ENCODE measurements at regions not wholly inside any gene's neighbourhood (a gene's known extent, or its start where the extent isn't known, plus 50 kb on each side); places are given as distances from the start of the nearest gene placed in this dataset.

- H3K4me2 ChIP-seq (ENCODE audit: insufficient read depth, low read length), result no peak overlapping the region
- intact Hi-C loops (cut with micrococcal nuclease) (no loop called here), dilution Hi-C loops (cut with MboI; ENCODE audit: extremely low pct_ligation_motif_present, low sequenced_read_pairs) (no loop called here)
- CTCF ChIA-PET, result no interaction called here
- no peak for FAIRE-seq
- no peaks in the 10 kb centered on the region for H3K27me3 ChIP-seq (ENCODE audit: control insufficient read depth in 2 of 2, insufficient read depth in 2 of 2, low read length in 2 of 2)
- DNase-seq (ENCODE audit: low read depth, low spot score), result no peak
- no peak overlapping the region for H2AFZ ChIP-seq (ENCODE audit: low read depth, low read length)
- TF ChIP-seq MAX (IDR thresholded peaks at IDR 0.05; ENCODE audit: insufficient read depth, insufficient read length) (no peak), GATA2 (IDR thresholded peaks at IDR 0.05; ENCODE audit: insufficient read depth, insufficient read length, low read depth, low read length) (no peak), JUN (IDR thresholded peaks at IDR 0.05; ENCODE audit: borderline replicate concordance, insufficient read depth, insufficient read length, low read depth) (no peak), EZH2 (IDR thresholded peaks at IDR 0.05; ENCODE audit: borderline replicate concordance, low read depth, low read length, severe bottlenecking) (no peak), POLR2AphosphoS5 (IDR thresholded peaks at IDR 0.05; ENCODE audit: insufficient read depth, low read depth, low read length) (no peak), FOS (IDR thresholded peaks at IDR 0.05; ENCODE audit: borderline replicate concordance, insufficient read depth, low read length) (no peak)
- H3K4me3 ChIP-seq (replicated peaks in 1 of 3; ENCODE audit: insufficient read depth in 1 of 3, low read depth in 1 of 3, low read length in 3 of 3), result no peak overlapping the region
- no peaks in the 10 kb centered on the region for H3K9me1 ChIP-seq (replicated peaks; ENCODE audit: control insufficient read depth, extremely low read depth, insufficient read depth, low read length)
- H3K79me2 ChIP-seq (ENCODE audit: control insufficient read depth, insufficient read depth, low read length), result no peaks in the 10 kb centered on the region
- no peaks in the 10 kb centered on the region for H3K36me3 ChIP-seq (ENCODE audit: control insufficient read depth in 2 of 2, extremely low read depth in 1 of 2, insufficient read depth in 2 of 2, low read length in 2 of 2)
- no peak overlapping the region for H3K9ac ChIP-seq (replicated peaks; ENCODE audit: extremely low read depth, insufficient read depth, low read length)
- POLR2A ChIA-PET, result no interaction called here
- no peaks in the 10 kb centered on the region for H3K4me1 ChIP-seq (ENCODE audit: control insufficient read depth, extremely low read depth, insufficient read depth, low read length)
- H3K27ac ChIP-seq (ENCODE audit: insufficient read depth, low read depth, low read length), result no peak overlapping the region
- H4K20me1 ChIP-seq (replicated peaks; ENCODE audit: control insufficient read depth, extremely low read depth, insufficient read depth, low read length), result no peaks in the 10 kb centered on the region
- no TSS peak for BruUV-seq (replicated peaks)
- no peaks in the 10 kb centered on the region for H3K9me3 ChIP-seq (replicated peaks; ENCODE audit: control insufficient read depth, insufficient read depth, low read length)
Measured at GRCh38 chr15:81763304-81763703, 282.5 kb downstream of the MEX3B start.

- dilution Hi-C loops (cut with MboI; ENCODE audit: extremely low pct_ligation_motif_present, low sequenced_read_pairs), result no loop called here
- Histone ChIP-seq H3K9me3 (replicated peaks; ENCODE audit: control insufficient read depth, insufficient read depth, low read length) (no peaks in the 10 kb centered on the region), H4K20me1 (replicated peaks; ENCODE audit: control insufficient read depth, extremely low read depth, insufficient read depth, low read length) (no peaks in the 10 kb centered on the region), H3K79me2 (ENCODE audit: control insufficient read depth, insufficient read depth, low read length) (no peaks in the 10 kb centered on the region), H3K4me1 (ENCODE audit: control insufficient read depth, extremely low read depth, insufficient read depth, low read length) (no peaks in the 10 kb centered on the region), H3K27ac (ENCODE audit: insufficient read depth, low read depth, low read length) (no peak overlapping the region), H3K4me3 (replicated peaks in 1 of 3; ENCODE audit: insufficient read depth in 1 of 3, low read depth in 1 of 3, low read length in 3 of 3) (no peak overlapping the region), H3K9ac (replicated peaks; ENCODE audit: extremely low read depth, insufficient read depth, low read length) (no peak overlapping the region), H3K4me2 (ENCODE audit: insufficient read depth, low read length) (no peak overlapping the region), H3K36me3 (ENCODE audit: control insufficient read depth in 2 of 2, extremely low read depth in 1 of 2, insufficient read depth in 2 of 2, low read length in 2 of 2) (no peaks in the 10 kb centered on the region), H3K9me1 (replicated peaks; ENCODE audit: control insufficient read depth, extremely low read depth, insufficient read depth, low read length) (no peaks in the 10 kb centered on the region), H3K27me3 (ENCODE audit: control insufficient read depth in 2 of 2, insufficient read depth in 2 of 2, low read length in 2 of 2) (no peaks in the 10 kb centered on the region), H2AFZ (ENCODE audit: low read depth, low read length) (no peak overlapping the region)
- FAIRE-seq (no peak), DNase-seq (ENCODE audit: low read depth, low spot score) (no peak)
- BruUV-seq (replicated peaks), result no TSS peak
- TF ChIP-seq CTCF (IDR thresholded peaks at IDR 0.05; ENCODE audit: extremely low read depth in 1 of 2, insufficient read depth in 1 of 2, low read depth in 1 of 2, low read length in 2 of 2) (no peak), POLR2AphosphoS5 (IDR thresholded peaks at IDR 0.05; ENCODE audit: insufficient read depth, low read depth, low read length) (no peak), MYC (IDR thresholded peaks at IDR 0.05; ENCODE audit: low read depth, low read length) (no peak), MAX (IDR thresholded peaks at IDR 0.05; ENCODE audit: insufficient read depth, insufficient read length) (no peak), JUN (IDR thresholded peaks at IDR 0.05; ENCODE audit: borderline replicate concordance, insufficient read depth, insufficient read length, low read depth) (no peak), GATA2 (IDR thresholded peaks at IDR 0.05; ENCODE audit: insufficient read depth, insufficient read length, low read depth, low read length) (no peak), FOS (IDR thresholded peaks at IDR 0.05; ENCODE audit: borderline replicate concordance, insufficient read depth, low read length) (no peak), EZH2 (IDR thresholded peaks at IDR 0.05; ENCODE audit: borderline replicate concordance, low read depth, low read length, severe bottlenecking) (no peak)
- ChIA-PET CTCF (no interaction called here), POLR2A (no interaction called here)
- intact Hi-C loops (cut with micrococcal nuclease), result no loop called here
Measured at GRCh38 chr15:81760686-81761085, 285.1 kb downstream of the MEX3B start.
